GM12872 (cell line): ENCODE measurements at regions not wholly inside any gene's neighbourhood (a gene's known extent, or its start where the extent isn't known, plus 50 kb on each side); places are given as distances from the start of the nearest gene placed in this dataset.

Source experiments
- CTCF ChIP-seq: IDR thresholded peaks from 3 replicates; pipeline ENCODE4 v1.5.1; 2011; ENCODE audit warnings: low read depth, mild to moderate bottlenecking, low read length, moderate library complexity; ENCODE audit not compliant: insufficient read depth

GRCh38 chr6:100283285-100283684 is 181.4 kb downstream of the SIM1 start:
- no peak for TF ChIP-seq CTCF

GRCh38 chr6:100281471-100281901 is 183.2 kb downstream of the SIM1 start:
- TF ChIP-seq CTCF, result no peak

GRCh38 chr6:100276311-100277057 is 188.2 kb downstream of the SIM1 start:
- no peak for TF ChIP-seq CTCF

GRCh38 chr6:100274147-100274546 is 190.6 kb downstream of the SIM1 start:
- TF ChIP-seq CTCF, result no peak

- TF ChIP-seq CTCF, result no peak
Measured at GRCh38 chr6:100271625-100272024, 193.1 kb downstream of the SIM1 start.

GRCh38 chr6:100271202-100271601 is 193.5 kb downstream of the SIM1 start:
- TF ChIP-seq CTCF, result no peak

- no peak for TF ChIP-seq CTCF
Measured at GRCh38 chr6:100269189-100269588, 195.5 kb downstream of the SIM1 start.
